K562 (cell line): ENCODE measurements at regions not wholly inside any gene's neighbourhood (a gene's known extent, or its start where the extent isn't known, plus 50 kb on each side); places are given as distances from the start of the nearest gene placed in this dataset.

Experiments used
- CC2D1A ChIP-seq: fragments of 450-650 bp; IDR thresholded peaks from 2 replicates; pipeline ENCODE4 v1.6.1; 2017; ENCODE audit warnings: mild to moderate bottlenecking
- FOXA3 ChIP-seq, 2 experiments: fragments of 450-650 bp in 1 of 2; sonication (generic) in 1 of 2; formaldehyde crosslinking; IDR thresholded peaks in 1 of 2; conservative IDR thresholded peaks in 1 of 2; 2 replicates each; pipeline versions ENCODE4 v1.4.0 to v1.8.0; 2020 to 2022; ENCODE audit warnings: mild to moderate bottlenecking in 2 of 2, missing genetic modification reagents in 1 of 2
- POLR3A ChIP-seq: IDR thresholded peaks from 2 replicates; pipeline ENCODE4 v1.6.1; 2011; ENCODE audit warnings: borderline replicate concordance, mild to moderate bottlenecking, moderate library complexity; ENCODE audit not compliant: insufficient read length, insufficient read depth; ENCODE audit errors: extremely low read depth
- PPARD ChIP-seq: fragments of 250-450 bp; sonication (Bioruptor Pico); IDR thresholded peaks from 2 replicates; pipeline ENCODE4 v1.8.0; 2022; ENCODE audit warnings: inconsistent platforms, mild to moderate bottlenecking, moderate library complexity
- TAF15 ChIP-seq: fragments of 200-400 bp; formaldehyde crosslinking; IDR thresholded peaks from 2 replicates; pipeline ENCODE4 v1.6.1; 2017; ENCODE audit warnings: mild to moderate bottlenecking, low read depth, low read length, moderate library complexity
- TEAD4 ChIP-seq, 2 experiments: sonication (generic) in 1 of 2; formaldehyde crosslinking in 1 of 2; IDR thresholded peaks; 2 replicates each; pipeline versions ENCODE4 v1.6.1 to v1.8.0; 2012 to 2022; ENCODE audit warnings: borderline replicate concordance in 1 of 2, inconsistent platforms in 1 of 2, low read length in 1 of 2, mild to moderate bottlenecking in 1 of 2, missing genetic modification reagents in 1 of 2
- ZNF274 ChIP-seq: IDR thresholded peaks from 2 replicates; pipeline ENCODE4 v1.6.1; 2011; ENCODE audit warnings: low read depth, mild to moderate bottlenecking, low read length, moderate library complexity, borderline replicate concordance
- TF ChIP-seq, protein P1 (sequence below): fragments of 150-350 bp; conservative IDR thresholded peaks from 2 replicates; pipeline ENCODE4 v1.6.1; 2014; ENCODE audit warnings: low read length
- TF ChIP-seq, protein P2 (sequence below): IDR thresholded peaks from 2 replicates; pipeline ENCODE4 v1.6.1; 2012; ENCODE audit warnings: low read depth, low read length, improper control_type of control experiment, borderline replicate concordance
- TF ChIP-seq, protein P3 (sequence below): fragments of 250-450 bp; sonication (Bioruptor Pico); IDR thresholded peaks from 2 replicates; pipeline ENCODE4 v1.5.0; 2021
- TF ChIP-seq, protein P4 (sequence below): sonication (generic); formaldehyde crosslinking; IDR thresholded peaks from 2 replicates; pipeline ENCODE4 v1.8.0; 2022; ENCODE audit warnings: missing genetic modification reagents, mild to moderate bottlenecking, moderate library complexity, borderline replicate concordance
- TF ChIP-seq, protein P5 (sequence below): sonication (generic); formaldehyde crosslinking; IDR thresholded peaks from 2 replicates; pipeline ENCODE4 v1.4.0; 2020; ENCODE audit warnings: mild to moderate bottlenecking, missing genetic modification reagents
- TF ChIP-seq, protein P6 (sequence below), 2 experiments: fragments of 200-800 bp in 1 of 2; sonication (Bioruptor generic) in 1 of 2; sonication (generic) in 1 of 2; formaldehyde crosslinking in 1 of 2; IDR thresholded peaks in 1 of 2; conservative IDR thresholded peaks in 1 of 2; 2 replicates each; pipeline versions ENCODE4 v1.5.0 to v1.6.1; 2016 to 2020; ENCODE audit warnings: missing compliant biosample characterization in 1 of 2, missing genetic modification characterization in 1 of 2, missing genetic modification reagents in 1 of 2

DNA sequence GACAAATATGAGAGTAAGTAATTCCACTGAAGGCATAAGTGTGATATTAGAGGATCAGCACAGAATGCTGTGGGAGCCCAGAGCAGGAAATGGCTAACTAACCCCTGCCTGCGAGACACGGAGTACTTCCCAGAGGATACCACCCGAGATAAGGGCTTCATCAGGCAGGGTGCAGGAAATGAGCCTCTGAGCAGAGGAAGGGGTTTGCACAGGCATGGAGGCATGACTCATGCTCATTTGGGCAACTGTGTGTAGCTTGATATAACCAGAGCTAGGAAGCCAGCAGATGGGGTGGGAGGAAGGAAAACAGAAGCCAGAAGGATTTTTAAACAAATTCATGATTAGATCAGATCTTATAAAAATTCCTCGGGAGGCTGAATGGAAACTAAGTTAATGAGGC lies 70.0 kb upstream of the TSPAN5 start (continued):
- TF ChIP-seq, protein P1, sequence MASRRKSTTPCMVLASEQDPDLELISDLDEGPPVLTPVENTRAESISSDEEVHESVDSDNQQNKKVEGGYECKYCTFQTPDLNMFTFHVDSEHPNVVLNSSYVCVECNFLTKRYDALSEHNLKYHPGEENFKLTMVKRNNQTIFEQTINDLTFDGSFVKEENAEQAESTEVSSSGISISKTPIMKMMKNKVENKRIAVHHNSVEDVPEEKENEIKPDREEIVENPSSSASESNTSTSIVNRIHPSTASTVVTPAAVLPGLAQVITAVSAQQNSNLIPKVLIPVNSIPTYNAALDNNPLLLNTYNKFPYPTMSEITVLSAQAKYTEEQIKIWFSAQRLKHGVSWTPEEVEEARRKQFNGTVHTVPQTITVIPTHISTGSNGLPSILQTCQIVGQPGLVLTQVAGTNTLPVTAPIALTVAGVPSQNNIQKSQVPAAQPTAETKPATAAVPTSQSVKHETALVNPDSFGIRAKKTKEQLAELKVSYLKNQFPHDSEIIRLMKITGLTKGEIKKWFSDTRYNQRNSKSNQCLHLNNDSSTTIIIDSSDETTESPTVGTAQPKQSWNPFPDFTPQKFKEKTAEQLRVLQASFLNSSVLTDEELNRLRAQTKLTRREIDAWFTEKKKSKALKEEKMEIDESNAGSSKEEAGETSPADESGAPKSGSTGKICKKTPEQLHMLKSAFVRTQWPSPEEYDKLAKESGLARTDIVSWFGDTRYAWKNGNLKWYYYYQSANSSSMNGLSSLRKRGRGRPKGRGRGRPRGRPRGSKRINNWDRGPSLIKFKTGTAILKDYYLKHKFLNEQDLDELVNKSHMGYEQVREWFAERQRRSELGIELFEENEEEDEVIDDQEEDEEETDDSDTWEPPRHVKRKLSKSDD = no peak
- TF ChIP-seq, protein P2, sequence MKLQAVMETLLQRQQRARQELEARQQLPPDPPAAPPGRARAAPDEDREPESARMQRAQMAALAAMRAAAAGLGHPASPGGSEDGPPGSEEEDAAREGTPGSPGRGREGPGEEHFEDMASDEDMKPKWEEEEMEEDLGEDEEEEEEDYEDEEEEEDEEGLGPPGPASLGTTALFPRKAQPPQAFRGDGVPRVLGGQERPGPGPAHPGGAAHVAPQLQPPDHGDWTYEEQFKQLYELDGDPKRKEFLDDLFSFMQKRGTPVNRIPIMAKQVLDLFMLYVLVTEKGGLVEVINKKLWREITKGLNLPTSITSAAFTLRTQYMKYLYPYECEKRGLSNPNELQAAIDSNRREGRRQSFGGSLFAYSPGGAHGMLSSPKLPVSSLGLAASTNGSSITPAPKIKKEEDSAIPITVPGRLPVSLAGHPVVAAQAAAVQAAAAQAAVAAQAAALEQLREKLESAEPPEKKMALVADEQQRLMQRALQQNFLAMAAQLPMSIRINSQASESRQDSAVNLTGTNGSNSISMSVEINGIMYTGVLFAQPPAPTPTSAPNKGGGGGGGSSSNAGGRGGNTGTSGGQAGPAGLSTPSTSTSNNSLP = peak; percentile 36; the same call in 1 of the 2 replicates
- TF ChIP-seq PPARD = no peak
- TF ChIP-seq, protein P3, sequence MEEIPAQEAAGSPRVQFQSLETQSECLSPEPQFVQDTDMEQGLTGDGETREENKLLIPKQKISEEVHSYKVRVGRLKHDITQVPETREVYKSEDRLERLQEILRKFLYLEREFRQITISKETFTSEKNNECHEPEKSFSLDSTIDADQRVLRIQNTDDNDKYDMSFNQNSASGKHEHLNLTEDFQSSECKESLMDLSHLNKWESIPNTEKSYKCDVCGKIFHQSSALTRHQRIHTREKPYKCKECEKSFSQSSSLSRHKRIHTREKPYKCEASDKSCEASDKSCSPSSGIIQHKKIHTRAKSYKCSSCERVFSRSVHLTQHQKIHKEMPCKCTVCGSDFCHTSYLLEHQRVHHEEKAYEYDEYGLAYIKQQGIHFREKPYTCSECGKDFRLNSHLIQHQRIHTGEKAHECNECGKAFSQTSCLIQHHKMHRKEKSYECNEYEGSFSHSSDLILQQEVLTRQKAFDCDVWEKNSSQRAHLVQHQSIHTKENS = no peak
- TF ChIP-seq, protein P4, sequence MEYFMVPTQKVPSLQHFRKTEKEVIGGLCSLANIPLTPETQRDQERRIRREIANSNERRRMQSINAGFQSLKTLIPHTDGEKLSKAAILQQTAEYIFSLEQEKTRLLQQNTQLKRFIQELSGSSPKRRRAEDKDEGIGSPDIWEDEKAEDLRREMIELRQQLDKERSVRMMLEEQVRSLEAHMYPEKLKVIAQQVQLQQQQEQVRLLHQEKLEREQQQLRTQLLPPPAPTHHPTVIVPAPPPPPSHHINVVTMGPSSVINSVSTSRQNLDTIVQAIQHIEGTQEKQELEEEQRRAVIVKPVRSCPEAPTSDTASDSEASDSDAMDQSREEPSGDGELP (CRISPR knock-in tag) = no peak
- TF ChIP-seq CC2D1A = no peak
- TF ChIP-seq TAF15 = no peak
- TF ChIP-seq, protein P5, sequence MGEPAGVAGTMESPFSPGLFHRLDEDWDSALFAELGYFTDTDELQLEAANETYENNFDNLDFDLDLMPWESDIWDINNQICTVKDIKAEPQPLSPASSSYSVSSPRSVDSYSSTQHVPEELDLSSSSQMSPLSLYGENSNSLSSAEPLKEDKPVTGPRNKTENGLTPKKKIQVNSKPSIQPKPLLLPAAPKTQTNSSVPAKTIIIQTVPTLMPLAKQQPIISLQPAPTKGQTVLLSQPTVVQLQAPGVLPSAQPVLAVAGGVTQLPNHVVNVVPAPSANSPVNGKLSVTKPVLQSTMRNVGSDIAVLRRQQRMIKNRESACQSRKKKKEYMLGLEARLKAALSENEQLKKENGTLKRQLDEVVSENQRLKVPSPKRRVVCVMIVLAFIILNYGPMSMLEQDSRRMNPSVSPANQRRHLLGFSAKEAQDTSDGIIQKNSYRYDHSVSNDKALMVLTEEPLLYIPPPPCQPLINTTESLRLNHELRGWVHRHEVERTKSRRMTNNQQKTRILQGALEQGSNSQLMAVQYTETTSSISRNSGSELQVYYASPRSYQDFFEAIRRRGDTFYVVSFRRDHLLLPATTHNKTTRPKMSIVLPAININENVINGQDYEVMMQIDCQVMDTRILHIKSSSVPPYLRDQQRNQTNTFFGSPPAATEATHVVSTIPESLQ = no peak
- no peak for TF ChIP-seq FOXA3 (CRISPR knock-in tag; conservative IDR thresholded peaks at IDR 0.05 in 1 of 2, IDR thresholded peaks at IDR 0.05 in 1 of 2)
- TF ChIP-seq, protein P6, sequence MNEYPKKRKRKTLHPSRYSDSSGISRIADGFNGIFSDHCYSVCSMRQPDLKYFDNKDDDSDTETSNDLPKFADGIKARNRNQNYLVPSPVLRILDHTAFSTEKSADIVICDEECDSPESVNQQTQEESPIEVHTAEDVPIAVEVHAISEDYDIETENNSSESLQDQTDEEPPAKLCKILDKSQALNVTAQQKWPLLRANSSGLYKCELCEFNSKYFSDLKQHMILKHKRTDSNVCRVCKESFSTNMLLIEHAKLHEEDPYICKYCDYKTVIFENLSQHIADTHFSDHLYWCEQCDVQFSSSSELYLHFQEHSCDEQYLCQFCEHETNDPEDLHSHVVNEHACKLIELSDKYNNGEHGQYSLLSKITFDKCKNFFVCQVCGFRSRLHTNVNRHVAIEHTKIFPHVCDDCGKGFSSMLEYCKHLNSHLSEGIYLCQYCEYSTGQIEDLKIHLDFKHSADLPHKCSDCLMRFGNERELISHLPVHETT (CRISPR knock-in tag; conservative IDR thresholded peaks at IDR 0.05 in 1 of 2, IDR thresholded peaks at IDR 0.05 in 1 of 2) = no peak
- TF ChIP-seq TEAD4 (IDR thresholded peaks at IDR 0.05; ENCODE audit: low read length) = peak; percentile 22; the same call in 1 of the 2 replicates
- TF ChIP-seq TEAD4 (CRISPR knock-in tag; IDR thresholded peaks at IDR 0.05; ENCODE audit: borderline replicate concordance) = no peak
- TF ChIP-seq POLR3A = no peak
- no peak for TF ChIP-seq ZNF274
